ENCODE measurements at regions not wholly inside any gene's neighbourhood (a gene's known extent, or its start where the extent isn't known, plus 50 kb on each side); places are given as distances from the start of the nearest gene placed in this dataset.

DNA sequence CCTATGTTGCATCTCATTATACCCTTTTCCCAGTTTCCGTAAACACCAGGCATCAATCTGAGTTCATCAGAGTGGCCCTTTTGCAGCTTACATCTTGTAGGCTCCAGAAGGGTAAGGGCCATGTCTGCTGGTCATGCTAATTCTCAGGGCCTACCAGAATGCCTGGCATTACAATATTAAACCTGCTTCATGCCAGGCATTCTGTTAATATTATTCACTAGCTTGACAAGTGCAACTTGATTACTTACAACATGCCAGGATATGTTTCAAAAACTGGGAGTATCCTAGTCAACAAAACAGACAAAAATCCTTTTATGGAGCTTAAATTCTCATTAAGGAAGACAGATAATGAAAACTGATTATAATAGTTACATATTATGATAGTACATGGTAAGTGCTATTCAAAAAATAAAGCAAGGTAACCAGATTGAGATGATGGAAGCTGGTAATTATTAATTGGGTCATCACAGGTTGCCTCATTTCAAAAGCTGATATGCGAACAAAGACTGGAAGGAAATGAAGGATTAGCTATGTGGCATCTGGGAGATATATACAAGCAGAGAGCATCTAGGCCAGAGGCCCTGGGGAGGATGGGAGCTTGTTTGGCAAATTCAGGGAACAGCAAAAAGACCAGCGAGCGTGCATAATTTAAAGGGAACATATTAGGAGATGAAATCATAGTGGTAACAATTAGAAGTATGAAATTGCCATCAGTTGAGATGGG lies 406.3 kb downstream of the DMRT2 start:
- DNase-seq (ENCODE audit: extremely low spot score, insufficient read length, low read depth): no peak
- FAIRE-seq: no peak

GRCh38 chr9:1457460-1457859 lies 407.3 kb downstream of the DMRT2 start:
- no peak for FAIRE-seq
- no peak for DNase-seq (ENCODE audit: extremely low spot score, insufficient read length, low read depth)

DNA sequence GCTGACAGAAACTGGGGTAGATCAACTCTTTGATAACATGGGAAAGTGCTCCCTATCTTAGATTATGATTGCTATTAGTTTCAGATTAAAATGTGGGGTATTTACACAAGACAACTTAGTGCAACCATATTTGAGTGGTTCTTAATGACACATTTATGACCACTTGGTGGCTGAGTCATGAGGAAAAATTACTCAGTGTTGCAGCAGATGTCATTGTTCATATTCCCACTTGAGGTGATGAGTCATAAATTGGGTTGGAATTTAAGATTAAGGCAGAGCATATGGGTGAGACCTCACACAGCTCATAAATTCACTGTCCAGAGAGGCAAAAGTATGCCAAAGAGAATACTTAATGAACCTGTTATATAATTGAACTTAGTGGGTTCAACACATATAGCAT lies 408.3 kb downstream of the DMRT2 start:
- DNase-seq (ENCODE audit: extremely low spot score, insufficient read length, low read depth): no peak
- no peak for FAIRE-seq

GRCh38 chr9:1460143-1460769 lies 410.1 kb downstream of the DMRT2 start:
- FAIRE-seq (peak; percentile 80), DNase-seq (ENCODE audit: extremely low spot score, insufficient read length, low read depth) (no peak)

DNA sequence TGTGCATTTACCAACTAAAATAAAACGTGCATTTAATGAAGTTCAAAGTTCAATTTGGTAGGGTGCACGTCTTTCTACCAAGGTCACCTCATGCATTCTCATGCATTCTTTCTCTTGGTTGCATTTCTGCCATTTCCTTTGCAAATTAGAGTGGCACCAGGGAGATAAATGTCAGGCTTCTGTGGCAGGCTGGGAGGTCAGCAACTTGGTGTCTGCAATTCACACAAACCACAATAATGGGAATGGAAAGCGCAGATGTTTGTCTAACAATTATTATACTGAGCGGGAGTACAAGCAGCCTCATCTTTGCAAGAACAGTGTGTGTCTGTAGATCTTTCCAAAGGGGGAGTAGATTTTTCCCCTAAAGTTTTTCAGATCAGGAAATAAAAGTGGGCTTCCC lies 411.7 kb downstream of the DMRT2 start:
- FAIRE-seq (no peak), DNase-seq (ENCODE audit: extremely low spot score, insufficient read length, low read depth) (no peak)

DNA sequence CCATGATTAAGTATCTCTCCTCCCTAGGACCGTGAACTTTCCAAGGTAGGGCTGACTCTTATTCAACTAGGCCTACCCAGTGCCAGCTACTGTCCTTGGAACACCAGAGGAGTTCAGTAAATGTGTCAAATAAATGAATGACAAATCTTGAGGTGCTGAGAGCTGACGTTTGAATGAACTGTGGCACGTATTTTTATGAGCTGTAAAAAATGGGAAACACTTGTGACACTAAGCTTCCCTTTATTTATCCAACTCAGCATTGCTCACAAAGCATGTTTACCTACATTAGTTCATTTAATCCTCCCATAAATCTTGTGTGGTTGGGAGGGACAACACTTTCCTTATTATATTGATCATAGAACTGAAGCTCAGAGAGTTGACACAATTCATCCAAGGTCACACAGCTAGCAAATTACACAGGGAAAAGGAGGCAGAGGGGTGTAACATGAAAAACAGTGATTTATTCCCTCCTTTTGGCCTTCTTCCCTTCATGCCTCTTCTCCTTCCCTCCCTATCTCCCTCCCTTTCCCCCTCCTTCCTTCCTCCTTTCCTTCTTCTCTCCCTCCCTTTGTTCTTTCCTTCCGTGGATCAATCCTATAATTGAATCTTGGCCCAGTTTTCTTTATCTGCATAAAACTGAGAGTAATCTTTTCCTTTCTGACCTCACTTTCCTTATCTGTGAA lies 412.6 kb downstream of the DMRT2 start:
- DNase-seq (ENCODE audit: extremely low spot score, insufficient read length, low read depth) (no peak), FAIRE-seq (no peak)

- DNase-seq (ENCODE audit: extremely low spot score, insufficient read length, low read depth): no peak
- FAIRE-seq: no peak
Measured at GRCh38 chr9:1469996-1470395, 419.8 kb downstream of the DMRT2 start.

GRCh38 chr9:1473956-1474634 lies 423.9 kb downstream of the DMRT2 start:
- FAIRE-seq: no peak
- no peak for DNase-seq (ENCODE audit: extremely low spot score, insufficient read length, low read depth)

DNA sequence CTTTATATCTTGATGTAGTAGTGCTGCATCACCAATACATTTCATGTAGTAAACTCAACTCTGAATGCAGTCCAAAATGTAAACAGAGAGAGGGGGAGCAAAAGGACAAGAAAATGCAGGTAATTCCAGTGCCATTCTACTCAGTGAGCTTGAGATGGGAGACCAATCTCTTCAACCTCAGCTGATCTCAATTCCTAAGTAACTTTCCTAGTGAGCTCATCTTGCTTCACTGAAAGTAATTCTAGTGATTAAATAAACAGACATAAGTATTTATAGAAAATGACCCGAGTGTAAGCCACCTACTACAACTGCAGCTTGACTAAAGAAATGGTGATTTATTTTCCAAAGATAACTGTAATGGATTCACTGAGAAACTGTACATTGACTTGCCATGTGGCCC lies 424.5 kb downstream of the DMRT2 start:
- FAIRE-seq: no peak
- no peak for DNase-seq (ENCODE audit: extremely low spot score, insufficient read length, low read depth)

DNA sequence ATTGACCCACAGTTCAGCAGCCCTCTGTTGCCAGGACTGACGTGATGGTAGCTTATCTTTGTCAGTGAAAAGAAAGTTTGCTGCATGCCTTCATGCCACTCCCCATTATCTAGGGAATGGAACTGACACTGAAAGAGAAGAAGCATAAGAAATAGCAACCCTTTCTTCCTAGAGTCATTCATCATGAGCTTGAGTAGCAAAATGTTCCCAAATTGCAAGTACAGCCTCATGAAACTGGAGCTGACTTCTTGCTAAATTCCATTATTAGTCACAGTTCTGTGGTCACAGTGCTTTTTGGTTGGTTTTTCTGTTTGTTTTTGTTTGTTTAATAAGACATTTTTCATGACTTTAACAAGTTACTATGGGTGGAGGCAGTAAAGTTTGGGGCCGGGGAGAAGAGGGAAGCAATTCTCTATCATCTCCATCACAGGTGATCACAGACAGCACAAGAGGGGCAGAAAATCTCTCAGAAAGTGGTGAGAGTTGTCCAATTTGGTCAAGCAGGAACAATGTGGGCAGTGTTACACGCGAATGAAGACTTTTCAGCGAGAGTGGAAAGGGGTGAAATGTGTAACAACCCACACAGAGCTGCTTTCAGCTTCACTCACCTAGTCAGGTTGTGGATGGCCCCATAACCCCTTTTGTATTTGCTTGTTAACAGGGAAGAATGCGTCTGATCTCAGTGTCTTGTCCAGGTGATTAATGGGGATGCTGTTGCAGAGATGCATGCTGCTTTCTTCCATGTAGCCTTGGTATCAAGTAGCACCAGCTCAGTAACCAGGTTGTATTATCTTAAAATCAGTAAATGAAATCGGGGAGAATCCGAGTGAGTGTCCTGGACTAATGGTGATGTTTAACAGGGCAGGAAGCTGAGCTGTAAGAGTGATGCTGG lies 440.4 kb downstream of the DMRT2 start:
- FAIRE-seq (peak; percentile 75), DNase-seq (ENCODE audit: extremely low spot score, insufficient read length, low read depth) (no peak)

- FAIRE-seq: no peak
- DNase-seq (ENCODE audit: extremely low spot score, insufficient read length, low read depth): no peak
Measured at GRCh38 chr9:1492156-1492555, 442.0 kb downstream of the DMRT2 start.

- FAIRE-seq (no peak), DNase-seq (ENCODE audit: extremely low spot score, insufficient read length, low read depth) (no peak)
Measured at GRCh38 chr9:1495282-1496030, 445.3 kb downstream of the DMRT2 start.

DNA sequence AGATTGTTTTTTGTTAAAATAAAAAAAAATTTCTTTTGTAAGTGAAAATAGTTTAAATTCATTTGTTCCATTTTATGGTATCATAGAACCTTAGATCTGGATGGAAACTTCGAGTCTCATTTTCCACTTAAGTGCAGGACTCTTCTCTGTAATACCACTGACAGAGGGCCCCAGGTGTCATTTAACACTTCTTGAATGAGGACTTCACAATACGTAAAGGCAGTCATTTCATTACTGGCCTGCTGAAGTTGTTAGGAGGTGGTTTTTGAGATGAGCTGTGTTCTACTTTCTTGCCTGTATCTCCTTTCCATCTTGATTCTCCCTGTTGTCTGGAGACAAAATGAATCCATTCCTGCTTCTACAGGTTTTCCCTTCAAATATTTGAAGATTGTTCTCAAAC lies 455.3 kb downstream of the DMRT2 start:
- FAIRE-seq: no peak

GRCh38 chr9:1510712-1511111 lies 460.6 kb downstream of the DMRT2 start:
- DNase-seq (ENCODE audit: extremely low spot score, insufficient read length, low read depth) (no peak), FAIRE-seq (no peak)

More for the DNA sequence above, 455.3 kb downstream of the DMRT2 start:
- DNase-seq (ENCODE audit: extremely low spot score, insufficient read length, low read depth): no peak

DNA sequence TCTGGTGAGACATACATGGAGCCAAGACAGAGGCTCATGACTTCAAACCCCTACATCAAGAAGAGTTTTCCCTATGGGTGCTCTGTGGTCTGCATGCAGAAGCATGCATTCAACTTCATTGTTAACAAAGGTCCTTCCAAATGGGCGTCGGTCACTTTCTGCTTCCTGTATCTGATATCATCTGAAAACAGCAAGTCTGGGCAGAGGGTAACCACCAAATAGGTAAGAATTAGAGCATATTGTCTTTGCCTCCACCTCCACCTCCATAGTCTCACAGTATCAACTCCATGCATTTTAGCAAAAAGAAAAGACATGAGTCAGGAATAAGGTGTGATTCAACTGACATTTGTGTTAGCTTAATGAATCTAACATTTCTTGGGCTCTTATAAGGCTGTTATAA lies 462.9 kb downstream of the DMRT2 start:
- FAIRE-seq (no peak), DNase-seq (ENCODE audit: extremely low spot score, insufficient read length, low read depth) (no peak)

- no peak for FAIRE-seq
- no peak for DNase-seq (ENCODE audit: extremely low spot score, insufficient read length, low read depth)
Measured at GRCh38 chr9:1514250-1514649, 464.1 kb downstream of the DMRT2 start.

- FAIRE-seq (no peak), DNase-seq (ENCODE audit: extremely low spot score, insufficient read length, low read depth) (no peak)
Measured at GRCh38 chr9:1514776-1515363, 464.7 kb downstream of the DMRT2 start.

DNA sequence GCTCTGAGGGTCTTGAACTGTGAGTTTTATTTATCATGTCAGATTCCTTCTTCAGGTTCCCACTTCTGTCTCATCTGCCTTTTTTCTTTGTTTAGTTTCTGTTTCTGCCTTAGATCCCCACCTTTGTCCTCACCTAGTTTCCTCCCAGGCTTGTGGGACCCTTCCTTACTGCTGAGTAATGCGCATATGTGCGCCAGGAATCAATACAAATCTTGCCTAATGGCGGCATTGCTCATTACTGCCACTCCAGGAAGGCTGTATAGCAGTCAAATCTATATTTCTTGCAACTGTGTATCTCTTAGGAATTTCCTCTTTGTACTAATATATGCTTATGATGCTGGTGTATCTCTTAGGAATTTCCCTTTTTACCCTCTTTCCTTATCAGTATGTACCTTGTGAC lies 465.4 kb downstream of the DMRT2 start:
- DNase-seq (ENCODE audit: extremely low spot score, insufficient read length, low read depth): no peak

GRCh38 chr9:1521547-1521946 lies 471.4 kb downstream of the DMRT2 start:
- FAIRE-seq: no peak
- DNase-seq (ENCODE audit: extremely low spot score, insufficient read length, low read depth): no peak

More for the DNA sequence above, 465.4 kb downstream of the DMRT2 start:
- FAIRE-seq: no peak
